ENCODE measurements at regions not wholly inside any gene's neighbourhood (a gene's known extent, or its start where the extent isn't known, plus 50 kb on each side); places are given as distances from the start of the nearest gene placed in this dataset.

DNA sequence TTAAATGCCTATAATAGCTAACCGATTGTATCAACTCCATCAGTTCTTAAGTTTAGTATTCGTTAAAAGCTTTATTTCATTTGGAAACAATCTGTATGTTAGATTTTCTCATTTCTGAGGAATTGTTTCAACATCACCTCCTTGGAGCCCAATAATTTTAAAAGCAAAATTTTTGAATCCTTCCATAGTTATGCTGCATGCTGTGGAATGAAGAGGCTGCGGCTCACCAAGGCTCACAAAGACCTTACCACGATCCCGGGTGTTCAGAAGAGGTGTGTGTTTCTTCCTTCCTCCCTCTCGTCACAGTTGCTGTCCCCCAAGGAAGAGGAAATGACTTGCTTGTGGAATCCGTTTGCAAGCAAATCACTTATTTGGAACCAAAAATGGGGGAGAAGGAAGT lies 143.8 kb downstream of the FGF1 start:
- no peaks in the 10 kb centered on the region for H3K36me3 ChIP-seq (ENCODE audit: control insufficient read depth in 2 of 2, extremely low read depth in 1 of 2, insufficient read depth in 2 of 2, low read length in 2 of 2)
- peaks cover 36% of the 10 kb centered on the region for H3K4me1 ChIP-seq (ENCODE audit: control insufficient read depth, extremely low read depth, insufficient read depth, low read length)
- H3K79me2 ChIP-seq (ENCODE audit: control insufficient read depth, insufficient read depth, low read length) = no peaks in the 10 kb centered on the region
- BruUV-seq (replicated peaks) = no TSS peak
- no peaks in the 10 kb centered on the region for H3K27me3 ChIP-seq (ENCODE audit: control insufficient read depth in 2 of 2, insufficient read depth in 2 of 2, low read length in 2 of 2)
- H2AFZ ChIP-seq (ENCODE audit: low read depth, low read length) = peak overlapping the region; percentile 92
- CTCF ChIA-PET = interaction anchor here (1.1 to 12.7 kb wide), 4 partner anchors 103 to 218 kb away, joined by 3 to 128 read pairs (median 4); partner anchors contain the start of gene SPRY4
- intact Hi-C loops (cut with micrococcal nuclease) (no loop called here), dilution Hi-C loops (cut with MboI; ENCODE audit: extremely low pct_ligation_motif_present, low sequenced_read_pairs) (no loop called here)
- POLR2A ChIA-PET = no interaction called here
- peak overlapping the region; percentile 52 for H3K4me2 ChIP-seq (ENCODE audit: insufficient read depth, low read length)
- TF ChIP-seq MYC (IDR thresholded peaks at IDR 0.05; ENCODE audit: low read depth, low read length) = no peak
- H3K4me3 ChIP-seq (replicated peaks in 1 of 3; ENCODE audit: insufficient read depth in 1 of 3, low read depth in 1 of 3, low read length in 3 of 3) = peak overlapping the region in 1 of 3 experiments; percentile 24
- H3K27ac ChIP-seq (ENCODE audit: insufficient read depth, low read depth, low read length) = peak overlapping the region; percentile 61
- H4K20me1 ChIP-seq (replicated peaks; ENCODE audit: control insufficient read depth, extremely low read depth, insufficient read depth, low read length) = no peaks in the 10 kb centered on the region
- no peak overlapping the region for H3K9ac ChIP-seq (replicated peaks; ENCODE audit: extremely low read depth, insufficient read depth, low read length)
- H3K9me3 ChIP-seq (replicated peaks; ENCODE audit: control insufficient read depth, insufficient read depth, low read length) = no peaks in the 10 kb centered on the region
- no peaks in the 10 kb centered on the region for H3K9me1 ChIP-seq (replicated peaks; ENCODE audit: control insufficient read depth, extremely low read depth, insufficient read depth, low read length)
- DNase-seq (ENCODE audit: low read depth, low spot score) (no peak), FAIRE-seq (no peak)

DNA sequence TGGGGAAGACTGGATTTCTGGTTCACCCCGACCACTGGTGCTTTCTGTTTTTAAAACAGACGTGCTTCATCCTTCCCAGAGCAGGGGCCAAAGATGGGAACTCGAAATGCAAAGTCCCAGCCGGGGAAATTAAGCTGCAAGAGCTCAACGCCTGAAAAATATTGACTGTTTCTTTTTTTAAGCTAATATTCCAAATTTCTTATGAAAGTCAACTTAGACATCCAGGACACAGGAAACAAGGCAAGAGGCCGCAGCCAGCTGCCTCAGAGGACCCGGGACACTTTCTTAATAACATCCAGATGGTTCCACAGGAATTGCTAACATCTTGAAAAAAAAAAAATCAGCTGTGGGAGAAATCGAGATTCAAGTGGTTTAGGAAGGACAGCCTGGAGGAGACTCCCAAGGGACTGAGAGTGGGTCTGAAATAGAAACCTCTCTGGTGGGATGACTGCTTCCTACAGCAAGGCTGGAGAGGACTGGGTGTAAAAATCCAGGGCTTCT lies 144.9 kb downstream of the FGF1 start:
- no peaks in the 10 kb centered on the region for H3K9me1 ChIP-seq (replicated peaks; ENCODE audit: control insufficient read depth, extremely low read depth, insufficient read depth, low read length)
- no peak for DNase-seq (ENCODE audit: low read depth, low spot score)
- no TSS peak for BruUV-seq (replicated peaks)
- ChIA-PET POLR2A (no interaction called here), CTCF (interaction anchor here (1.1 to 12.7 kb wide), 2 partner anchors 104 to 217 kb away, joined by 3 to 128 read pairs; partner anchors contain the start of gene SPRY4)
- no peak overlapping the region for H3K4me3 ChIP-seq (replicated peaks in 1 of 3; ENCODE audit: insufficient read depth in 1 of 3, low read depth in 1 of 3, low read length in 3 of 3)
- intact Hi-C loops (cut with micrococcal nuclease) (no loop called here), dilution Hi-C loops (cut with MboI; ENCODE audit: extremely low pct_ligation_motif_present, low sequenced_read_pairs) (no loop called here)
- H3K27me3 ChIP-seq (ENCODE audit: control insufficient read depth in 2 of 2, insufficient read depth in 2 of 2, low read length in 2 of 2) = no peaks in the 10 kb centered on the region
- TF ChIP-seq MYC (IDR thresholded peaks at IDR 0.05; ENCODE audit: low read depth, low read length) = no peak
- TF ChIP-seq GATA2 (IDR thresholded peaks at IDR 0.05; ENCODE audit: insufficient read depth, insufficient read length, low read depth, low read length) = no peak
- H3K9ac ChIP-seq (replicated peaks; ENCODE audit: extremely low read depth, insufficient read depth, low read length) = no peak overlapping the region
- no peak overlapping the region for H3K4me2 ChIP-seq (ENCODE audit: insufficient read depth, low read length)
- H2AFZ ChIP-seq (ENCODE audit: low read depth, low read length) = no peak overlapping the region
- H3K27ac ChIP-seq (ENCODE audit: insufficient read depth, low read depth, low read length) = no peak overlapping the region
- no peaks in the 10 kb centered on the region for H4K20me1 ChIP-seq (replicated peaks; ENCODE audit: control insufficient read depth, extremely low read depth, insufficient read depth, low read length)
- no peaks in the 10 kb centered on the region for H3K9me3 ChIP-seq (replicated peaks; ENCODE audit: control insufficient read depth, insufficient read depth, low read length)
- H3K4me1 ChIP-seq (ENCODE audit: control insufficient read depth, extremely low read depth, insufficient read depth, low read length) = peaks cover 36% of the 10 kb centered on the region
- H3K79me2 ChIP-seq (ENCODE audit: control insufficient read depth, insufficient read depth, low read length) = no peaks in the 10 kb centered on the region
- no peaks in the 10 kb centered on the region for H3K36me3 ChIP-seq (ENCODE audit: control insufficient read depth in 2 of 2, extremely low read depth in 1 of 2, insufficient read depth in 2 of 2, low read length in 2 of 2)
- no peak for FAIRE-seq
